ENCODE measurements at regions not wholly inside any gene's neighbourhood (a gene's known extent, or its start where the extent isn't known, plus 50 kb on each side); places are given as distances from the start of the nearest gene placed in this dataset.

DNA sequence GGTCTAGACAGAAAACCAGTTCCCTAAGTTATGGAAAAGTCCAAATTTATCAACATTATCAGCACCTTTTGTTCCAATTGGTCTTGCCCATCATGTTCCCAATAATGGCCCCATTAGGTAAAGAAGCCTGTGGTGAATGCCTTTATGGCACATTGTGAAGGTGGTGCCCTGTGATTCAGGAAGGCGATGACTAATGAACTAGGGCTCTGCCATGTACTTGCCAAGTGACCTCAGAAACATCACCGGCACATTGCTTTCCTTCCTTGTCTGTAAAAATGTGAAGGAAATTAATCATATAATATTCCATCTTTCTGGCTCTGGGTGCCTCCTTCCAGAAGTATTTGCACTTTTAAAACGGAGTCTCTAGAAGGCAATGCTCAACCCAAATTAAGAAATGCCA is 132.3 kb downstream of the UNC5CL start:
- WGBS, 2 donors, result 41 to 46% methylated on average over 3 of the region's 3 CpGs
- intact Hi-C loops (cut with DNase I; ENCODE audit: low total_unique reads), result no loop called here
- no peak for DNase-seq (ENCODE audit: low spot score in 2 of 2)
- TF ChIP-seq POLR2A (IDR thresholded peaks at IDR 0.05), result no peak
- TF ChIP-seq, protein P1, sequence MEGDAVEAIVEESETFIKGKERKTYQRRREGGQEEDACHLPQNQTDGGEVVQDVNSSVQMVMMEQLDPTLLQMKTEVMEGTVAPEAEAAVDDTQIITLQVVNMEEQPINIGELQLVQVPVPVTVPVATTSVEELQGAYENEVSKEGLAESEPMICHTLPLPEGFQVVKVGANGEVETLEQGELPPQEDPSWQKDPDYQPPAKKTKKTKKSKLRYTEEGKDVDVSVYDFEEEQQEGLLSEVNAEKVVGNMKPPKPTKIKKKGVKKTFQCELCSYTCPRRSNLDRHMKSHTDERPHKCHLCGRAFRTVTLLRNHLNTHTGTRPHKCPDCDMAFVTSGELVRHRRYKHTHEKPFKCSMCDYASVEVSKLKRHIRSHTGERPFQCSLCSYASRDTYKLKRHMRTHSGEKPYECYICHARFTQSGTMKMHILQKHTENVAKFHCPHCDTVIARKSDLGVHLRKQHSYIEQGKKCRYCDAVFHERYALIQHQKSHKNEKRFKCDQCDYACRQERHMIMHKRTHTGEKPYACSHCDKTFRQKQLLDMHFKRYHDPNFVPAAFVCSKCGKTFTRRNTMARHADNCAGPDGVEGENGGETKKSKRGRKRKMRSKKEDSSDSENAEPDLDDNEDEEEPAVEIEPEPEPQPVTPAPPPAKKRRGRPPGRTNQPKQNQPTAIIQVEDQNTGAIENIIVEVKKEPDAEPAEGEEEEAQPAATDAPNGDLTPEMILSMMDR (IDR thresholded peaks at IDR 0.05), result no peak
- H3K4me3 ChIP-seq (ENCODE audit: low read depth, poor library complexity, severe bottlenecking), result no peak overlapping the region

DNA sequence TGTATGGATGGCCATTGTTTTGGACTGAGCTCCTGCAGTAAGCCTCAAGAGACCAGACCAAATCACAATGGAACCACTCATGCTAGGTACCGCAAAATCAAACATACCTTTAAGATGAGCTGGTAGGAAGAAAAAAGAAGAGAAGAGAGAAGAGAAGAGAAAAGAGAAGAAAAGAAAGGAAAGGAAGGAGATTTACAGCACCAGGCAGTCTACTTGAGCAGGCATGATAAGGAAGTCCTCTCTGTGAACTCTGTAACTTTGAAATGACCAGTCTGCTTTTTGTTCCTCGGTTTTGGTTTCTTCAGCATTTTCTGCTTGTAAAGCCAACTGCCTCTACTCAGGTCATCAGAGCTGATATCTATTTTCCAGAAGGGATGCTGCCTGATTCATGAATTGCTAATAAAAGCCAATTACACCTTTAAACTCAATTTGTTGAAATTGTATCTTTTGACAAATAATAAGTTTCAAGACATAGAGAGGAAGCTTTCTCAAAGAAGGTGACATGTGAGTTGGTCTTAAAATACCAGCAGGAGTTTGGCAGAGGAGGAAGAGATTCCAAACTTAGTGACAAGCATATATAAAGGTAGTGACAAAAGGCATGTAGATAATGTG is 134.3 kb downstream of the UNC5CL start:
- TF ChIP-seq, protein P1 (IDR thresholded peaks at IDR 0.05), result no peak
- no peak for TF ChIP-seq POLR2A (IDR thresholded peaks at IDR 0.05)
- 84 to 86% methylated on average over 2 of the region's 2 CpGs for WGBS, 2 donors
- H3K4me3 ChIP-seq (ENCODE audit: low read depth, poor library complexity, severe bottlenecking), result no peak overlapping the region
- intact Hi-C loops (cut with DNase I; ENCODE audit: low total_unique reads), result no loop called here
- no peak for DNase-seq (ENCODE audit: low spot score in 2 of 2)

DNA sequence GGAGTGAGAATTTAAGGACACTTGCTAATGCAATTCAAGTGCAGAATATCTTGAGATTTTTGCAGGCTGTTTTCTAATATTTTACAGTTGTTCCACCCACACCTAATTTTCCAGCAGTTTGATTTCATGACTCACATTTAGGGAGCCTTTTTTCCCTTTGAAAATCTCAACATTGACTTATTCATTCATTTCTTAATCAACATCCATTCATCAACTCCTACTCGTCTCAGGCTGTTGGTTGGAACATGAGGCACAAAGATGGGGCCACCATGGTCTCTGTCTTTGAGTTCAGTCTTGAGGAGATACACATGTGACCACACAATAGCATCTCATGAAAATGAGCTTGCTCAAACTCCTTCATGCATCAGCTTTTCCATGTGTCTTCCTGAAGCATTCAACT is 135.6 kb downstream of the UNC5CL start:
- DNase-seq (ENCODE audit: low spot score in 2 of 2), result peak in 1 of 2 donors; percentile 4
- intact Hi-C loops (cut with DNase I; ENCODE audit: low total_unique reads), result no loop called here
- TF ChIP-seq, protein P1 (IDR thresholded peaks at IDR 0.05), result no peak
- TF ChIP-seq POLR2A (IDR thresholded peaks at IDR 0.05), result no peak
- WGBS, 2 donors, result 57 to 61% methylated on average over 1 of the region's 1 CpG
- H3K4me3 ChIP-seq (ENCODE audit: low read depth, poor library complexity, severe bottlenecking), result no peak overlapping the region

DNA sequence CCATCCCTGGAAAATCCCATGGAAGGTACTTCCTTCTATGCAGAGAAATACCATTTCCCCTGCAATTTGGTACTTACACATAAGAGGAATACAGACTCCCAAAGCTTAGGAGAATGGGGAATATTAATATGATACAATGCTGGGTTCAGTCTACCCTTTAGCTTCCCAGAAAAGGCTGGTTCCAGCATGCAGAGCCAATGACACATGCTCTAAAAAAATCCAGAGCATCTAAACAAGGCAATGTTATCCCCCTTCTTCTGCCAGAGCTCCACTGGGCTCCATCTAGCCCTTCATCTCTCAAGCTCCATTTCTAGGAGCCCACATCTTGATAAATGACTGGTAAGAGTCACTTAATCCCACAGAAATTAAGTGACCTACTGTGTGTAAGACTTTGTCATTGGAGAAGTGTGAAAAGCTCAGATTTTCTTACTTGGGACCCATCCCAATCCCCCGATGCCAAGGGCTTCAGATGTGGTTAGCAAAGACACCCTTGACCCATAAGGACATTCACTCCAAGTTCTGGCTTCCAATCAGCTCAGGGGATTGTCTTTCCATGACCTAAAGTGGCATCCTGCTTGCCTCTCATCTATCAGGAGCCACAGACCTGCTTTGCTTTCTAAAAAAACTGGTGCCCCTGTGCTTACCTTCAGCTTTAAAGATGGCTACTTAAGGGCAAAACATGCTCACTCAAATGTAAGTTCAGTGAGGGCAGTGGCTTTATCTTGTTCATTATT is 137.5 kb downstream of the UNC5CL start:
- WGBS, 2 donors, result 94 to 100% methylated on average over 1 of the region's 1 CpG
- TF ChIP-seq, protein P1 (IDR thresholded peaks at IDR 0.05), result no peak
- TF ChIP-seq POLR2A (IDR thresholded peaks at IDR 0.05), result no peak
- DNase-seq (ENCODE audit: low spot score in 2 of 2), result peak in 1 of 2 donors; percentile 3
- intact Hi-C loops (cut with DNase I; ENCODE audit: low total_unique reads), result no loop called here
- H3K4me3 ChIP-seq (ENCODE audit: low read depth, poor library complexity, severe bottlenecking), result no peak overlapping the region

DNA sequence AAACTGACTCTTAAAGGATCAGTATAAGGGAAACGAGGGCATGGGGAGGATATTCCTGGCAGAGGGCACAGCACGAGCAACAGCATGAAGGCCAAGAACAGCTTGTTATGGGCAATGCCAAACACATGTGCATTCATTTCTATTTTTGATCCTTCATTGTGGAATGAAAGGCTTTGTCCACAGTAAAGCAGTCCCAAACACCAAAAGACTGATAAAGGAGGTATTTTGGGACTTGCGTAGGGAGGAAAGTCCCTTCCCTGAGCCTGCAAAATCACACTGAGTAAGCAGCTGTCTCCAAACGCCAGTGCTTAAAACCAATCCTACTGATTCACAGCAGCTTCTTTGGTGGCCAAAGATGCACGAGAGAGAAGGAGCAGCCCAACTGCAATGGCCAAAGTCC is 138.2 kb downstream of the UNC5CL start:
- WGBS, 2 donors, result 71 to 74% methylated on average over 5 of the region's 5 CpGs
- TF ChIP-seq, protein P1 (IDR thresholded peaks at IDR 0.05), result no peak
- TF ChIP-seq POLR2A (IDR thresholded peaks at IDR 0.05), result no peak
- intact Hi-C loops (cut with DNase I; ENCODE audit: low total_unique reads), result no loop called here
- peak in 1 of 2 donors; percentile 10 for DNase-seq (ENCODE audit: low spot score in 2 of 2)
- no peak overlapping the region for H3K4me3 ChIP-seq (ENCODE audit: low read depth, poor library complexity, severe bottlenecking)
